PFSK-1 (cell line): ENCODE measurements at regions not wholly inside any gene's neighbourhood (a gene's known extent, or its start where the extent isn't known, plus 50 kb on each side); places are given as distances from the start of the nearest gene placed in this dataset.

Experiments used
- POLR2AphosphoS5 ChIP-seq: IDR thresholded peaks from 2 replicates; pipeline ENCODE4 v1.6.1; 2012; ENCODE audit warnings: low read depth, mild to moderate bottlenecking, control low read depth, low read length, moderate library complexity
- SIN3A ChIP-seq: IDR thresholded peaks from 2 replicates; pipeline ENCODE4 v1.6.1; 2012; ENCODE audit warnings: mild to moderate bottlenecking, low read length, moderate library complexity, borderline replicate concordance; ENCODE audit not compliant: insufficient read depth
- TAF1 ChIP-seq: IDR thresholded peaks from 2 replicates; pipeline ENCODE4 v1.6.1; 2012; ENCODE audit warnings: low read length, control low read depth, borderline replicate concordance; ENCODE audit not compliant: insufficient read depth

DNA sequence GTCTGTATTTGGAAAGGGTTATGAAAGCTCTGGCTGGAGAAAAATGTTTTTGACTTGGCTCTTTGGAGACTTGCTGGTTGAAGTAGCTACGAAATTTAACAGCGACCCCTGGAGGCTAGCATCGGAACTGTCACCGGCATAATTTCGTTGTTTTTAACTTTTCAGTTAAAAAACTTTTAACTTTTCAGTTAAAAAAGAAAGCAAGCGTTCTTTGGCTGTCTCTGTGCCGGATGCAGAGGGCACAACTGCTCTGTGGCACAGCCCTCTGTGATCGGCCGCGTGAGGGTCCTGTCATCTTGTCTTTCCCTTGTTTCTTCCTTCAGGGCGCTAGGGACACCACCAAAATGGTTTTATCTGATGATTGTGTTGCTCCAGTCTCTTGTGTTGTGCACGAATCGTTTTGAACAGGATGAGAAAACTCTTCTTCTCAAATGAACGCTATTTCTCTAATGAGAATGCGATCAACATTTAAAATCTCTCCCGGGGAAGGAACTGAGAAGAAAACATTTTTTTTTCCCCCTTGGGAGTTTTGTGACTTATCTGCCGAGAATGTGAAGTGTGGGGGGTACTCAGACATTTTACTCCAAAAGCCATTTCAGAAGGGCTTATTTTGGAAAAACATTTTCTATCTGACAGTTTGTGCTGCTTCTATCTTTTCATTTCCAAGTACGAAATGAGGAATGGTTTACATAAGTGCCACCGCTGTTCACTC lies 57.1 kb downstream of the ADCYAP1 start:
- TF ChIP-seq TAF1: no peak
- TF ChIP-seq POLR2AphosphoS5: no peak
- TF ChIP-seq SIN3A: no peak
